ENCODE measurements at regions not wholly inside any gene's neighbourhood (a gene's known extent, or its start where the extent isn't known, plus 50 kb on each side); places are given as distances from the start of the nearest gene placed in this dataset.

GRCh38 chr3:177622520-177622919 is 425.2 kb upstream of the TBL1XR1 start:
- TF ChIP-seq CTCF (IDR thresholded peaks at IDR 0.05), result no peak
- no peak for TF ChIP-seq POLR2A (IDR thresholded peaks at IDR 0.05)

Measured in testis (tissue), 2 donors.